Heart right ventricle (tissue), 16 donors: ENCODE measurements at regions not wholly inside any gene's neighbourhood (a gene's known extent, or its start where the extent isn't known, plus 50 kb on each side); places are given as distances from the start of the nearest gene placed in this dataset.

Source experiments
- ATAC-seq, 8 donors: fragments of 200-7000 bp; cut with Tn5 transposase; one replicate each; pipeline ENCODE4 v1.9.1; 2020; ENCODE audit warnings: mild to moderate bottlenecking in 8 of 8, moderate library complexity in 8 of 8, moderate number of reproducible peaks in 1 of 8
- DNase-seq, 2 donors: peaks; one replicate each; pipeline ENCODE4 v3.0.0-alpha.2; 2020
- H3K27ac ChIP-seq, 10 donors: fragments of 200-600 bp; sonication (generic) in 2 of 10; one replicate each; pipeline versions ENCODE4 v1.5.0 to v1.8.0; 2020 to 2022; ENCODE audit warnings: mild to moderate bottlenecking in 3 of 10
- H3K27me3 ChIP-seq, 7 donors: fragments of 200-600 bp; one replicate each; pipeline ENCODE4 v1.8.0; 2021 to 2022; ENCODE audit warnings: mild to moderate bottlenecking in 2 of 7
- H3K36me3 ChIP-seq, 9 donors: fragments of 200-600 bp; sonication (generic) in 1 of 9; one replicate each; pipeline versions ENCODE4 v1.5.0 to v1.8.0; 2020 to 2022; ENCODE audit warnings: mild to moderate bottlenecking in 2 of 9
- H3K4me1 ChIP-seq, 9 donors: fragments of 200-600 bp; sonication (generic) in 1 of 9; one replicate each; pipeline versions ENCODE4 v1.5.0 to v1.8.0; 2020 to 2022; ENCODE audit warnings: mild to moderate bottlenecking in 4 of 9
- H3K4me3 ChIP-seq, 10 donors: fragments of 200-600 bp; sonication (generic) in 2 of 10; one replicate each; pipeline versions ENCODE4 v1.5.0 to v1.8.0; 2020 to 2022; ENCODE audit warnings: mild to moderate bottlenecking in 7 of 10, moderate library complexity in 2 of 10
- H3K9me3 ChIP-seq, 11 donors: fragments of 200-600 bp in 10 of 11; sonication (generic) in 2 of 11; one replicate each; pipeline versions ENCODE4 v1.5.0 to v1.8.0; 2013 to 2022; ENCODE audit warnings: mild to moderate bottlenecking in 2 of 11, control low read depth in 1 of 11, moderate library complexity in 1 of 11
- WGBS, 2 donors: extraction: QIAGEN DNeasy Blood & Tissue Kit; methylation state at CpG; one replicate each; pipeline ENCODE4 v1.1.7; 2013; ENCODE audit warnings: inconsistent platforms in 1 of 2; 5-methylcytosine and 5-hydroxymethylcytosine counted together
- intact Hi-C, 10 donors: fragments of 100-400 bp; cut with DNase I; formaldehyde crosslinking; loops; one replicate each; pipeline versions ENCODE4 v1.11.1 to v1.14.2; 2022
- TF ChIP-seq, protein P1 (sequence below), 9 donors: fragments of 200-600 bp; sonication (generic) in 2 of 9; IDR thresholded peaks; one replicate each; pipeline versions ENCODE4 v1.5.0 to v1.8.0; 2021 to 2022; ENCODE audit warnings: antibody characterized with exemption in 9 of 9, mild to moderate bottlenecking in 5 of 9, moderate library complexity in 1 of 9
- donor health status: Arrhythmogenic right ventricular cardiomyopathy.
- donor health status: ischemic (EF 13 %, LVEDD 7.1; RV severe dilation, severe dysfunction).
- donor health status: healthy with polysubstance abuse.
- donor health status: DM: no; HTN: yes; CAD: no.
- donor health status: DM: no; HTN: no; CAD: no.
- donor health status: ischemic (EF 25% LVEDD 6.9; RV normal size, moderate dysfunction).
- donor health status: ischemic (EF 25% LVEDD 5.7; RV mildly dilated, moderate dysfunction).
- donor health status: healthy.
- donor health status: DM: yes; HTN: yes; CAD: no.
- donor health status: Ischemic cardiomyopathy.
- donor health status: ischemic (EF 35%, LVEDD 5.7; RV mildly dilated, moderate dysfunction).
- donor health status: nonischemic (EF 11% LVEDD 7.7; RV severe dilation, severe dysfunction).
- donor health status: DM: yes; HTN: yes; CAD: no.
- donor health status: PGD.
- donor health status: ischemic (EF 29% LVEDD 5.4; RV normal size, mild dysfunction).
- donor health status: nonischemic (EF 23%, LVEDD 6.1; RV moderate dilation, normal function).

DNA sequence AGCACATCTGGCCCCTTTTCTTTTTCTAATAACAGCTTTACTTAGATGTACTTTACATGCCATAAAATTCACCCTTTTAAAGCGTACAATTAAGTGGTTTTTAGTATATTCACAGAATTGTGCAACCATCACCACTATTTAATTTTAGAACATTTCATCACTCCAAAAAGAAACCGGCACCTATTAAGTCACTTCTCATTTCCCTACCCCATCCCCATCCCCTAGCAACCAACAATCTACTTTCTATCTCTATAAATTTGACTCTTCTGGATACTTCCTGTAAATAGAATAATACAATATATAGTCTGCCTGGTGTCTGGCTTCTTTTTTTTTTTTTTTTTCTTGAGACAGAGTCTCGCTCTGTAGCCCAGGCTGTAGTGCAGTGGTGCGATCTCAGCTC, 59.5 kb upstream of the ENAH start:
- intact Hi-C loops = loop anchor here in 1 of 10 donors (10.0 kb wide), 1 partner anchor 348 kb away; no protein-coding TSS in a partner anchor
- TF ChIP-seq, protein P1, sequence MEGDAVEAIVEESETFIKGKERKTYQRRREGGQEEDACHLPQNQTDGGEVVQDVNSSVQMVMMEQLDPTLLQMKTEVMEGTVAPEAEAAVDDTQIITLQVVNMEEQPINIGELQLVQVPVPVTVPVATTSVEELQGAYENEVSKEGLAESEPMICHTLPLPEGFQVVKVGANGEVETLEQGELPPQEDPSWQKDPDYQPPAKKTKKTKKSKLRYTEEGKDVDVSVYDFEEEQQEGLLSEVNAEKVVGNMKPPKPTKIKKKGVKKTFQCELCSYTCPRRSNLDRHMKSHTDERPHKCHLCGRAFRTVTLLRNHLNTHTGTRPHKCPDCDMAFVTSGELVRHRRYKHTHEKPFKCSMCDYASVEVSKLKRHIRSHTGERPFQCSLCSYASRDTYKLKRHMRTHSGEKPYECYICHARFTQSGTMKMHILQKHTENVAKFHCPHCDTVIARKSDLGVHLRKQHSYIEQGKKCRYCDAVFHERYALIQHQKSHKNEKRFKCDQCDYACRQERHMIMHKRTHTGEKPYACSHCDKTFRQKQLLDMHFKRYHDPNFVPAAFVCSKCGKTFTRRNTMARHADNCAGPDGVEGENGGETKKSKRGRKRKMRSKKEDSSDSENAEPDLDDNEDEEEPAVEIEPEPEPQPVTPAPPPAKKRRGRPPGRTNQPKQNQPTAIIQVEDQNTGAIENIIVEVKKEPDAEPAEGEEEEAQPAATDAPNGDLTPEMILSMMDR (IDR thresholded peaks at IDR 0.05) = no peak
- DNase-seq (no peak), ATAC-seq (no peak)
- no peak overlapping the region for H3K4me3 ChIP-seq
- H3K4me1 ChIP-seq = peaks cover 0 to 7% (median 0%) of the 10 kb centered on the region in 9 donors
- no peaks in the 10 kb centered on the region for H3K36me3 ChIP-seq
- H3K27me3 ChIP-seq = no peaks in the 10 kb centered on the region
- no peaks in the 10 kb centered on the region for H3K9me3 ChIP-seq
- 92 to 95% methylated on average over 4 of the region's 4 CpGs for WGBS, 2 donors
- no peak overlapping the region for H3K27ac ChIP-seq

DNA sequence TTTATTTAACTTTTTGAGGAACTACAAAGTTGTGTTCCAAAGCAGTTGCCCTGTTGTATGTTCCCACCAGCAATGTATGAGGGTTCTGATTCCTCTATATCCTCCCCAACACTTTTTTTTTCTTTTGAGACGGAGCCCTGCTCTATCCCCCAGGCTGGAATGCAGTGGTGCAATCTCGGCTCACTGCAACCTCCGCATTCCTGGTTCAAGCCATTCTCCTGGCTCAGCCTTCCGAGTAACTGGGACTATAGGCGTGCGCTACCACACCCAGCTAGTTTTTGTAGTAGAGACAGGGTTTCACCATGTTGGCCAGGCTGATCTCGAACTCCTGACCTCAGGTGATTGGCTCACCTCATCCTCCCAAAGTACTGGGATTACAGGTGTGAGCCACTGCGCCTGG, 60.4 kb upstream of the ENAH start:
- H3K4me3 ChIP-seq = no peak overlapping the region
- H3K4me1 ChIP-seq = peaks cover 0 to 7% (median 0%) of the 10 kb centered on the region in 9 donors
- ATAC-seq (no peak), DNase-seq (no peak)
- H3K27me3 ChIP-seq = no peaks in the 10 kb centered on the region
- 95 to 96% methylated on average over 8 of the region's 8 CpGs for WGBS, 2 donors
- intact Hi-C loops = loop anchor here in 1 of 10 donors (10.0 kb wide), 1 partner anchor 348 kb away; no protein-coding TSS in a partner anchor
- TF ChIP-seq, protein P1 (IDR thresholded peaks at IDR 0.05) = no peak
- H3K27ac ChIP-seq = no peak overlapping the region
- H3K9me3 ChIP-seq = no peaks in the 10 kb centered on the region
- no peaks in the 10 kb centered on the region for H3K36me3 ChIP-seq

DNA sequence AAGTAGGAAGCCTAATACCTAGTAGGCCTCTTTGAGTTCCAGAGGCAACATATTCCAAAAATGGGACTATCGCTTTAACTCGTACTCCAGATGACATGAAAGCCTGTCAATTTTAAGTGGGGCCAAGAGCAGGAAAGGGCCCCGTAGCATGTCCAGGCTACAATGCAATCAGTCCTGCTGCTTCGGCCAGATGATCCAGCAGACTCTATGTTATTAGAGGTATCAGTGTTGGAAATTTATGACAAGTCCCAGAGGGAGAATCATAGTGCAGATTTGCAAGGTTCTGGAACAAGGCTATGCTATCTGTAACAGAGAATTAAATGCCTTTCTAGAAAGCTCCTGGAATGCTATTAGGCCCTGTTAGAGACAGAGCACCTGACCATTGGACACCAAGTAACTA, 56.7 kb upstream of the SRP9 start:
- Histone ChIP-seq H3K27ac (no peak overlapping the region), H3K4me3 (no peak overlapping the region), H3K9me3 (no peaks in the 10 kb centered on the region), H3K36me3 (no peaks in the 10 kb centered on the region), H3K27me3 (no peaks in the 10 kb centered on the region), H3K4me1 (no peaks in the 10 kb centered on the region)
- no peak for DNase-seq
- 82 to 90% methylated on average over 4 of the region's 4 CpGs for WGBS, 2 donors
- intact Hi-C loops = no loop called here
- TF ChIP-seq, protein P1 (IDR thresholded peaks at IDR 0.05) = no peak
- no peak for ATAC-seq

DNA sequence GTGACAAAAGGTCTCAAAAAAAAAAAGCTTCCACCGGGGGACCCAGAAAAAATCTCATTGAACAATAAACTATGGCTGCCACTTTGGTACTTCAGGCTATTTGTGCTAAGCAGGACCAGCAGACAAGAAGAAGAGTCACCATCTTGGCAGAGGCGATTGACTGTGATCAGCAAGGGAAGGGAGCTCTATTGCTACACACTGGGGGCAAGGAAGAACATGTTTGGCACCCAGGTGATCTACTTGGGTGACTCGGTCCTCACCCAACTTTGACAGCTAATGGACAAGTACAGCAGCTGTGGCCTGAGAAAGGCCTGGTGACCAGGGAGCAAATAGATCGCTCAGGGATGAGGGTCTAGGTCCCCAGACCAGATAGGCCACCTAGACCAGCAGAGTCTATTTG, 53.4 kb upstream of the SRP9 start:
- no peaks in the 10 kb centered on the region for H3K4me1 ChIP-seq
- no peaks in the 10 kb centered on the region for H3K27me3 ChIP-seq
- DNase-seq (no peak), ATAC-seq (no peak)
- no peaks in the 10 kb centered on the region for H3K9me3 ChIP-seq
- TF ChIP-seq, protein P1 (IDR thresholded peaks at IDR 0.05) = no peak
- WGBS, 2 donors = 94 to 95% methylated on average over 4 of the region's 4 CpGs
- H3K4me3 ChIP-seq = no peak overlapping the region
- intact Hi-C loops = no loop called here
- no peak overlapping the region for H3K27ac ChIP-seq
- H3K36me3 ChIP-seq = no peaks in the 10 kb centered on the region
